Thoracic aorta (tissue), 2 donors: ENCODE measurements at regions not wholly inside any gene's neighbourhood (a gene's known extent, or its start where the extent isn't known, plus 50 kb on each side); places are given as distances from the start of the nearest gene placed in this dataset.

Experiments used
- ATAC-seq: fragments of 150-250 bp; one replicate; pipeline ENCODE4 v1.8.0; 2017; ENCODE audit warnings: low read depth; ENCODE audit not compliant: insufficient number of reproducible peaks, low FRiP score
- DNase-seq: peaks from one replicate; pipeline ENCODE4 v3.0.0-alpha.2; 2020; ENCODE audit warnings: low spot score
- H3K27ac ChIP-seq, 2 donors: fragments of 200-600 bp; sonication (generic); 1 replicate in 1 of 2; 2 replicates in 1 of 2; pipeline ENCODE4 v1.5.1; 2016; ENCODE audit warnings: mild to moderate bottlenecking in 2 of 2, moderate library complexity in 2 of 2
- H3K27me3 ChIP-seq: fragments of 200-600 bp; sonication (generic); replicated peaks from 2 replicates; pipeline ENCODE4 v1.6.0; 2016; ENCODE audit warnings: mild to moderate bottlenecking; ENCODE audit not compliant: insufficient read depth
- H3K36me3 ChIP-seq: fragments of 200-600 bp; sonication (generic); one replicate; pipeline ENCODE4 v1.5.1; 2016
- H3K4me1 ChIP-seq, 2 donors: fragments of 200-600 bp; sonication (generic); 1 replicate in 1 of 2; 2 replicates in 1 of 2; pipeline versions ENCODE4 v1.5.1 to v1.6.0; 2016; ENCODE audit warnings: low read depth in 2 of 2, mild to moderate bottlenecking in 1 of 2; ENCODE audit not compliant: control insufficient read depth in 1 of 2
- H3K4me3 ChIP-seq: fragments of 200-600 bp; sonication (generic); 2 replicates; pipeline ENCODE4 v1.5.1; 2016; ENCODE audit warnings: mild to moderate bottlenecking
- H3K9me3 ChIP-seq: fragments of 200-600 bp; sonication (generic); 2 replicates; pipeline ENCODE4 v1.5.1; 2016
- TF ChIP-seq, protein P1 (sequence below): fragments of 200-600 bp; sonication (generic); IDR thresholded peaks from one replicate; pipeline ENCODE4 v1.5.1; 2019; ENCODE audit warnings: antibody characterized with exemption

DNA sequence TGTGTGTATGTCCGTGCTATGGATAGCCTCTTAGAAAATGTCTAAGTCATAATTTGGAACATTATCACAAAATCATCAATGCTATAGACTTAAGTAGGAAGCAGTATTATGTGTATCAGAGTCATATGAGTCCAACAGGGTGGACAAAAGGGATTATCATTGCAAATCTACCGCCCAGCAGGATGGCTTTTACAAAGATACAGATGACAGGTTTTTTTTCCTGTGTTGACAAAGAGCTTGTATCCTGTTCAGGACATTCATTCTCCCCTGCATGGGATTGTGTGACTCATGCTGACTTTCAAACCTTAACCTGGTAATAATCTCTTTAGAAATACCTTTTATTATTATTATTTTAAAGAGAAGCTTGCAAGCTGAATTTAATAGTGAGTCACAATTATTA is 310.3 kb upstream of the GNPDA2 start:
- DNase-seq (no peak), ATAC-seq (no peak)
- Histone ChIP-seq H3K9me3 (no peaks in the 10 kb centered on the region), H3K4me3 (no peak overlapping the region), H3K27me3 (no peaks in the 10 kb centered on the region), H3K36me3 (no peaks in the 10 kb centered on the region), H3K4me1 (no peaks in the 10 kb centered on the region), H3K27ac (no peak overlapping the region)
- TF ChIP-seq, protein P1, sequence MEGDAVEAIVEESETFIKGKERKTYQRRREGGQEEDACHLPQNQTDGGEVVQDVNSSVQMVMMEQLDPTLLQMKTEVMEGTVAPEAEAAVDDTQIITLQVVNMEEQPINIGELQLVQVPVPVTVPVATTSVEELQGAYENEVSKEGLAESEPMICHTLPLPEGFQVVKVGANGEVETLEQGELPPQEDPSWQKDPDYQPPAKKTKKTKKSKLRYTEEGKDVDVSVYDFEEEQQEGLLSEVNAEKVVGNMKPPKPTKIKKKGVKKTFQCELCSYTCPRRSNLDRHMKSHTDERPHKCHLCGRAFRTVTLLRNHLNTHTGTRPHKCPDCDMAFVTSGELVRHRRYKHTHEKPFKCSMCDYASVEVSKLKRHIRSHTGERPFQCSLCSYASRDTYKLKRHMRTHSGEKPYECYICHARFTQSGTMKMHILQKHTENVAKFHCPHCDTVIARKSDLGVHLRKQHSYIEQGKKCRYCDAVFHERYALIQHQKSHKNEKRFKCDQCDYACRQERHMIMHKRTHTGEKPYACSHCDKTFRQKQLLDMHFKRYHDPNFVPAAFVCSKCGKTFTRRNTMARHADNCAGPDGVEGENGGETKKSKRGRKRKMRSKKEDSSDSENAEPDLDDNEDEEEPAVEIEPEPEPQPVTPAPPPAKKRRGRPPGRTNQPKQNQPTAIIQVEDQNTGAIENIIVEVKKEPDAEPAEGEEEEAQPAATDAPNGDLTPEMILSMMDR = no peak

GRCh38 chr4:45033676-45034419 is 307.5 kb upstream of the GNPDA2 start:
- H3K27ac ChIP-seq = no peak overlapping the region
- DNase-seq (no peak), ATAC-seq (no peak)
- no peaks in the 10 kb centered on the region for H3K4me1 ChIP-seq
- no peak overlapping the region for H3K4me3 ChIP-seq
- TF ChIP-seq, protein P1 = no peak
- H3K36me3 ChIP-seq = no peaks in the 10 kb centered on the region
- H3K27me3 ChIP-seq = no peaks in the 10 kb centered on the region
- H3K9me3 ChIP-seq = no peaks in the 10 kb centered on the region

DNA sequence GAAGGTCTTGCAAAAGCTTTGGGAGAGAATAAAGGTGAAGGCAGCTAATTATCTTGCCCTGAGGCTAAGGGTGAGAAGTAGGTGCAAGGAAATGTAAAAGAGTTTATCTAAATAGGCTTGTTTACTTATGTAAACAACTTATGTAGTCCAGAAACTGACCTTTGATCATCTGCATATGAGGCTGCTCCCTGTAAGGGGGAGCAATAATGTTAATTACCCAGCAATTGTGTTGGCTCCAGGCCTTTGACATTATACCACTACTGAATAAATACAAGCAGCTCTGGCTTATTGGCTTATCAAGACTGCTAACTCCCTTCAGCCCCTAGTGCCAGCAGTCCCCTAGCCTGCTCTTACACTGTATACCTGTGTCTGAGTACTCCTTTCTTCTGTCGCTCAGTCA is 303.7 kb upstream of the GNPDA2 start:
- Histone ChIP-seq H3K4me1 (no peaks in the 10 kb centered on the region), H3K27ac (no peak overlapping the region), H3K27me3 (no peaks in the 10 kb centered on the region), H3K36me3 (no peaks in the 10 kb centered on the region), H3K4me3 (no peak overlapping the region), H3K9me3 (no peaks in the 10 kb centered on the region)
- TF ChIP-seq, protein P1 = no peak
- ATAC-seq (no peak), DNase-seq (no peak)

- Histone ChIP-seq H3K27ac (no peak overlapping the region), H3K27me3 (no peaks in the 10 kb centered on the region), H3K4me1 (no peaks in the 10 kb centered on the region), H3K36me3 (no peaks in the 10 kb centered on the region), H3K4me3 (no peak overlapping the region), H3K9me3 (no peaks in the 10 kb centered on the region)
- no peak for ATAC-seq
- TF ChIP-seq, protein P1 = no peak
- DNase-seq = no peak
These were observed 281.2 kb upstream of the GNPDA2 start for GRCh38 chr4:45007508-45007907.

GRCh38 chr4:45006078-45006477 is 279.7 kb upstream of the GNPDA2 start:
- ATAC-seq (no peak), DNase-seq (no peak)
- Histone ChIP-seq H3K36me3 (no peaks in the 10 kb centered on the region), H3K4me3 (no peak overlapping the region), H3K27me3 (no peaks in the 10 kb centered on the region), H3K9me3 (no peaks in the 10 kb centered on the region), H3K4me1 (no peaks in the 10 kb centered on the region), H3K27ac (no peak overlapping the region)
- TF ChIP-seq, protein P1 = no peak
